ENCODE measurements at regions not wholly inside any gene's neighbourhood (a gene's known extent, or its start where the extent isn't known, plus 50 kb on each side); places are given as distances from the start of the nearest gene placed in this dataset.

GRCh38 chr9:93776873-93777272, 178.3 kb downstream of the BARX1 start:
- intact Hi-C loops (cut with DNase I; ENCODE audit: low total_unique reads), result no loop called here
- H3K36me3 ChIP-seq, result no peaks in the 10 kb centered on the region
- TF ChIP-seq POLR2A (IDR thresholded peaks at IDR 0.05), result no peak
- no peak overlapping the region for H3K4me3 ChIP-seq
- WGBS, 5 donors, result 84 to 94% (median 93%) methylated on average over 11 of the region's 11 CpGs
- H3K9me3 ChIP-seq, result no peaks in the 10 kb centered on the region
- no peak overlapping the region for H3K27ac ChIP-seq
- H3K4me1 ChIP-seq, result no peaks in the 10 kb centered on the region
- no peaks in the 10 kb centered on the region for H3K27me3 ChIP-seq
- no peak for DNase-seq

DNA sequence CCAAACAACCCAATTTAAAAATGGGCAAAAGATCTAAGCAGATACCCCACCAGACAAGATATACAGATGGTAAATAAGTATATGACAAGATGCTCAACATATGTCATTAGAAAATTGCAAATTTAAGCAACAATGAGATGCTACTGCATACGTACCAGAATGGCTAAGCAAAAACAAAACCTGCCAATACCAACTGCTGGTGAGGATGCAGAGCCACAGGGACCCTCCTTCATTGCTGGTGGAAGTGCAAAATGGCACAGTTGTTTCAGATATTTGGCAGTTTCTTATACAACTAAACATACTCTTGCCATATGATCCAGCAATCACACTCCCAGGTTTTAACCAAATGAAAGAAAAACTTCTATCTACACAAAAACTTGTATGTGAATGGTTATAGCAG, 178.9 kb downstream of the BARX1 start:
- no peak for DNase-seq
- intact Hi-C loops (cut with DNase I; ENCODE audit: low total_unique reads), result no loop called here
- Histone ChIP-seq H3K27ac (no peak overlapping the region), H3K27me3 (no peaks in the 10 kb centered on the region), H3K4me1 (no peaks in the 10 kb centered on the region), H3K4me3 (no peak overlapping the region), H3K36me3 (no peaks in the 10 kb centered on the region), H3K9me3 (no peaks in the 10 kb centered on the region)
- WGBS, 5 donors, result 87 to 97% (median 89%) methylated on average over 1 of the region's 1 CpG
- TF ChIP-seq EP300 (IDR thresholded peaks at IDR 0.05) (no peak), POLR2A (IDR thresholded peaks at IDR 0.05) (no peak)

DNA sequence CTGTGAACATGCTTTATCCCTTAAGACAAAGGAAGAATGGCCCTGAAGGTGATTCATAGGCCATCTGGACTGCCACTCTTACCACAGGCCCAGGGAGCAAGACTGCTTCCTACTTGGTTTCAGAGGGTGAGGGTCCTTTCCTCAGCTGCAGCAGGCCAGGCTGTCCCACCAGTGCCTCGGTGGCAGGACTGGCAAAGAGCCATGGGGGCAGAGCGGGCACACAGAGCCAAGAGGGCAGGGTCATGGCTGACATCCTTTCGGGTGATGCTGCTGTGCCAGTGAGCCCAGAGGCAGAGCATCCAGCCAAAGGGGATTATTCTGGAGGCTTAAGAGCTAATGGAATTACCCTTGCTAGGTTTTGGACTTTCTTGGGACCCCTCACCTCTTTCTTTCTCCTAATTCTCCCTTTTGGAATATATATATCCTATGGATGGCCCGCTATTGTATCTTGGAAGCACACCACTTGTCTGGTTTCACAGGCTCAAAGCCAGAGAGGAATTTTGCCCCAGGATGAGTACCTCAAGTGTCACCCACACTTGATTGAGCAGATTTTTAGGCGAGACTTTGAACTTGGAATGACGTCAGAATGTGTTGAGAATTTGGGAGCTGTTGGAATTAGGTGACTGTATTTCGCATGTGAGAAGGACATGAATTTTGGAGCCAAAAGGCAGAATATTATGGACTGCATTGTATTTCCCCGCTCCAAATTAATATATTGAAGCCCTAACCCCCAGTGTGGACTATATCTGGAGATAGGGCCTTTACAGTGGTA, 180.6 kb downstream of the BARX1 start:
- H3K4me3 ChIP-seq, result no peak overlapping the region
- no peaks in the 10 kb centered on the region for H3K36me3 ChIP-seq
- H3K4me1 ChIP-seq, result no peaks in the 10 kb centered on the region
- no peak for DNase-seq
- no peak for TF ChIP-seq POLR2A (IDR thresholded peaks at IDR 0.05)
- TF ChIP-seq, protein P1, sequence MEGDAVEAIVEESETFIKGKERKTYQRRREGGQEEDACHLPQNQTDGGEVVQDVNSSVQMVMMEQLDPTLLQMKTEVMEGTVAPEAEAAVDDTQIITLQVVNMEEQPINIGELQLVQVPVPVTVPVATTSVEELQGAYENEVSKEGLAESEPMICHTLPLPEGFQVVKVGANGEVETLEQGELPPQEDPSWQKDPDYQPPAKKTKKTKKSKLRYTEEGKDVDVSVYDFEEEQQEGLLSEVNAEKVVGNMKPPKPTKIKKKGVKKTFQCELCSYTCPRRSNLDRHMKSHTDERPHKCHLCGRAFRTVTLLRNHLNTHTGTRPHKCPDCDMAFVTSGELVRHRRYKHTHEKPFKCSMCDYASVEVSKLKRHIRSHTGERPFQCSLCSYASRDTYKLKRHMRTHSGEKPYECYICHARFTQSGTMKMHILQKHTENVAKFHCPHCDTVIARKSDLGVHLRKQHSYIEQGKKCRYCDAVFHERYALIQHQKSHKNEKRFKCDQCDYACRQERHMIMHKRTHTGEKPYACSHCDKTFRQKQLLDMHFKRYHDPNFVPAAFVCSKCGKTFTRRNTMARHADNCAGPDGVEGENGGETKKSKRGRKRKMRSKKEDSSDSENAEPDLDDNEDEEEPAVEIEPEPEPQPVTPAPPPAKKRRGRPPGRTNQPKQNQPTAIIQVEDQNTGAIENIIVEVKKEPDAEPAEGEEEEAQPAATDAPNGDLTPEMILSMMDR (IDR thresholded peaks at IDR 0.05), result no peak
- no peak for TF ChIP-seq POLR2AphosphoS5 (IDR thresholded peaks at IDR 0.05)
- TF ChIP-seq EP300 (IDR thresholded peaks at IDR 0.05), result no peak
- H3K9me3 ChIP-seq, result no peaks in the 10 kb centered on the region
- 88 to 97% (median 93%) methylated on average over 8 of the region's 8 CpGs for WGBS, 5 donors
- no peak overlapping the region for H3K27ac ChIP-seq
- H3K27me3 ChIP-seq, result no peaks in the 10 kb centered on the region
- intact Hi-C loops (cut with DNase I; ENCODE audit: low total_unique reads), result no loop called here

GRCh38 chr9:93771276-93771675, 183.9 kb downstream of the BARX1 start:
- Histone ChIP-seq H3K27me3 (no peaks in the 10 kb centered on the region), H3K4me3 (no peak overlapping the region), H3K9me3 (peaks cover 0 to 15% (median 5%) of the 10 kb centered on the region in 4 donors), H3K4me1 (no peaks in the 10 kb centered on the region), H3K36me3 (no peaks in the 10 kb centered on the region), H3K27ac (no peak overlapping the region)
- intact Hi-C loops (cut with DNase I; ENCODE audit: low total_unique reads), result no loop called here
- TF ChIP-seq POLR2A (IDR thresholded peaks at IDR 0.05) (no peak), POLR2AphosphoS5 (IDR thresholded peaks at IDR 0.05) (no peak), EP300 (IDR thresholded peaks at IDR 0.05) (no peak)
- TF ChIP-seq, protein P1 (IDR thresholded peaks at IDR 0.05), result no peak
- WGBS, 5 donors, result 75 to 90% (median 85%) methylated on average over 1 of the region's 1 CpG
- DNase-seq, result no peak

DNA sequence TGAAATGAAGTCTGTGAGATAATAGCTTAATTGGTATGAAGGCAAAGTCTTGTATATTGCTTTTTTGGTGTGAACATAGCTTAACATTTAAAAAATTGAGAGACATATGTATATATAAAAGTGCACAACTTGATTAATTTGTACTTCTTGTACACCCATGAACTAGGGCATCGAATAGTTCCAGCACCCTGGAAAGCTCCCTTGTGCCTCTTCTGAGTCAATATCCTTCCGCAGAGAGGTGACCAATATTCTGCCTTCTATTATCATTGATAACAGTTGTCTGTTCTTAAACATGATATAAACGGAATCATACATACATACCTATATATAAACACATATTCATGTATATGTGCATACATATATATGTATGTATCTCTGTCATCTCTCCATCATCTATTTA, 185.4 kb downstream of the PHF2 start:
- no peaks in the 10 kb centered on the region for H3K4me1 ChIP-seq
- H3K27ac ChIP-seq, result no peak overlapping the region
- no peak overlapping the region for H3K4me3 ChIP-seq
- TF ChIP-seq POLR2AphosphoS5 (IDR thresholded peaks at IDR 0.05), result no peak
- TF ChIP-seq, protein P1 (IDR thresholded peaks at IDR 0.05), result no peak
- no peak for TF ChIP-seq POLR2A (IDR thresholded peaks at IDR 0.05)
- TF ChIP-seq EP300 (IDR thresholded peaks at IDR 0.05), result no peak
- WGBS, 5 donors, result 68 to 75% (median 73%) methylated on average over 3 of the region's 3 CpGs
- H3K27me3 ChIP-seq, result no peaks in the 10 kb centered on the region
- no peak for DNase-seq
- H3K36me3 ChIP-seq, result no peaks in the 10 kb centered on the region
- intact Hi-C loops (cut with DNase I; ENCODE audit: low total_unique reads), result no loop called here
- peaks cover 0 to 28% (median 18%) of the 10 kb centered on the region in 4 donors for H3K9me3 ChIP-seq

Measured in stomach (tissue), 8 donors.